ENCODE measurements at regions not wholly inside any gene's neighbourhood (a gene's known extent, or its start where the extent isn't known, plus 50 kb on each side); places are given as distances from the start of the nearest gene placed in this dataset.

GRCh38 chr2:7378591-7378990 lies 461.4 kb downstream of the RNF144A start:
- peaks cover 0 to 10% of the 10 kb centered on the region in 2 experiments; a peak in 3 of 4 replicates for H3K4me1 Mint-ChIP-seq
- DNase-seq: no peak
- Histone ChIP-seq H3K9ac (ENCODE audit: extremely low read depth, insufficient read length, low read length) (no peak overlapping the region), H3K18ac (ENCODE audit: insufficient read length, low read depth, low read length) (no peak overlapping the region), H2BK5ac (ENCODE audit: insufficient read length, low read length) (no peak overlapping the region), H2BK120ac (ENCODE audit: low read depth, low read length, poor library complexity, severe bottlenecking) (no peak overlapping the region), H3K4me2 (ENCODE audit: insufficient read depth, insufficient read length, low read length) (no peak overlapping the region), H3K14ac (ENCODE audit: insufficient read depth, low read length) (no peak overlapping the region), H3K27me3 (ENCODE audit: insufficient read depth, low read length) (no peaks in the 10 kb centered on the region), H3T11ph (ENCODE audit: low read length) (no peak overlapping the region), H3K9me3 (ENCODE audit: control insufficient read depth, low read depth, low read length) (no peaks in the 10 kb centered on the region), H3K23ac (ENCODE audit: insufficient read length, low read depth, low read length) (no peak overlapping the region), H3K56ac (ENCODE audit: insufficient read length, low read depth, low read length) (no peak overlapping the region), H4K20me1 (ENCODE audit: control insufficient read depth, insufficient read depth, insufficient read length) (no peaks in the 10 kb centered on the region), H3K27ac (ENCODE audit: insufficient read length, low read depth, low read length) (no peak overlapping the region), H4K5ac (ENCODE audit: insufficient read length, low read depth, low read length) (no peak overlapping the region), H4K8ac (replicated peaks; ENCODE audit: insufficient read length, low read depth, low read length) (no peak overlapping the region), H3K79me1 (ENCODE audit: insufficient read depth, low read depth, low read length, poor library complexity, severe bottlenecking) (no peaks in the 10 kb centered on the region), H2BK15ac (ENCODE audit: low read depth, low read length) (no peak overlapping the region), H2BK12ac (ENCODE audit: insufficient read length, low read depth, low read length) (no peak overlapping the region), H3K4ac (ENCODE audit: low read depth, low read length) (no peak overlapping the region), H4K91ac (ENCODE audit: insufficient read length, low read depth, low read length) (no peak overlapping the region), H2BK20ac (ENCODE audit: low read depth, low read length, poor library complexity, severe bottlenecking) (no peak overlapping the region), H2AFZ (ENCODE audit: low read length) (no peak overlapping the region), H3K23me2 (ENCODE audit: insufficient read length, low read depth, low read length, poor library complexity, severe bottlenecking) (no peaks in the 10 kb centered on the region), H2AK5ac (ENCODE audit: insufficient read length, low read length) (no peak overlapping the region), H3K4me1 (ENCODE audit: insufficient read depth, low read length) (no peaks in the 10 kb centered on the region), H3K79me2 (ENCODE audit: insufficient read depth, low read length) (no peaks in the 10 kb centered on the region)
- peaks cover 1% of the 10 kb centered on the region for H3K27me3 Mint-ChIP-seq (ENCODE audit: low read depth)
- H3K27ac Mint-ChIP-seq: no peak overlapping the region
- WGBS (ENCODE audit: extremely low coverage, insufficient read length, low lambda C conversion rate): no CpG with 5 or more reads among the region's 12 CpGs
- H3K9me3 Mint-ChIP-seq: peaks cover 0 to 2% of the 10 kb centered on the region in 2 experiments; a peak in 1 of 5 replicates
- 0 out of 7 replicates have a peak, but pooled peaks cover 0 to 4% (median 0%) of the 10 kb centered on the region in 3 experiments for H3K36me3 Mint-ChIP-seq (ENCODE audit: insufficient read depth in 1 of 3, low read depth in 3 of 3)
- H3K4me3 Mint-ChIP-seq: no peak overlapping the region
- TF ChIP-seq CTCF (conservative IDR thresholded peaks at IDR 0.05): no peak

Measured in H9 (cell line).